RWPE2 (cell line): ENCODE measurements at regions not wholly inside any gene's neighbourhood (a gene's known extent, or its start where the extent isn't known, plus 50 kb on each side); places are given as distances from the start of the nearest gene placed in this dataset.

Experiments used
- ATAC-seq: fragments of 200-7000 bp; cut with Tn5 transposase; 3 replicates; pipeline ENCODE4 v1.9.1; 2021; ENCODE audit warnings: low read depth
- DNase-seq: peaks from one replicate; pipeline ENCODE4 v3.0.0-alpha.2; 2020; ENCODE audit warnings: low spot score
- H3K27ac ChIP-seq: fragments of 450-650 bp; 2 replicates; pipeline ENCODE4 v1.5.1; 2017; ENCODE audit warnings: mild to moderate bottlenecking; ENCODE audit not compliant: poor library complexity, severe bottlenecking
- H3K27me3 ChIP-seq: fragments of 250-450 bp; sonication (Bioruptor Pico); 2 replicates; pipeline ENCODE4 v1.5.1; 2021; ENCODE audit warnings: mild to moderate bottlenecking, moderate library complexity; ENCODE audit not compliant: insufficient read depth, poor library complexity, severe bottlenecking
- H3K36me3 ChIP-seq: fragments of 250-450 bp; sonication (Bioruptor Pico); 2 replicates; pipeline ENCODE4 v1.5.1; 2020; ENCODE audit warnings: low read depth, mild to moderate bottlenecking, moderate library complexity
- H3K4me1 ChIP-seq: fragments of 250-450 bp; sonication (Bioruptor Pico); 2 replicates; pipeline ENCODE4 v1.5.1; 2021; ENCODE audit warnings: mild to moderate bottlenecking, moderate library complexity; ENCODE audit not compliant: insufficient read depth, poor library complexity, severe bottlenecking
- H3K4me3 ChIP-seq: fragments of 250-450 bp; sonication (Bioruptor Pico); 2 replicates; pipeline ENCODE4 v1.5.1; 2021; ENCODE audit warnings: mild to moderate bottlenecking, moderate library complexity; ENCODE audit not compliant: severe bottlenecking
- H3K9me3 ChIP-seq: fragments of 250-450 bp; sonication (Bioruptor Pico); 2 replicates; pipeline ENCODE4 v1.5.1; 2021; ENCODE audit warnings: mild to moderate bottlenecking, moderate library complexity; ENCODE audit not compliant: severe bottlenecking
- TF ChIP-seq, protein P1 (sequence below): fragments of 450-650 bp; IDR thresholded peaks from one replicate; pipeline ENCODE4 v1.5.1; 2017; ENCODE audit warnings: mild to moderate bottlenecking, moderate library complexity; ENCODE audit not compliant: poor library complexity, severe bottlenecking

DNA sequence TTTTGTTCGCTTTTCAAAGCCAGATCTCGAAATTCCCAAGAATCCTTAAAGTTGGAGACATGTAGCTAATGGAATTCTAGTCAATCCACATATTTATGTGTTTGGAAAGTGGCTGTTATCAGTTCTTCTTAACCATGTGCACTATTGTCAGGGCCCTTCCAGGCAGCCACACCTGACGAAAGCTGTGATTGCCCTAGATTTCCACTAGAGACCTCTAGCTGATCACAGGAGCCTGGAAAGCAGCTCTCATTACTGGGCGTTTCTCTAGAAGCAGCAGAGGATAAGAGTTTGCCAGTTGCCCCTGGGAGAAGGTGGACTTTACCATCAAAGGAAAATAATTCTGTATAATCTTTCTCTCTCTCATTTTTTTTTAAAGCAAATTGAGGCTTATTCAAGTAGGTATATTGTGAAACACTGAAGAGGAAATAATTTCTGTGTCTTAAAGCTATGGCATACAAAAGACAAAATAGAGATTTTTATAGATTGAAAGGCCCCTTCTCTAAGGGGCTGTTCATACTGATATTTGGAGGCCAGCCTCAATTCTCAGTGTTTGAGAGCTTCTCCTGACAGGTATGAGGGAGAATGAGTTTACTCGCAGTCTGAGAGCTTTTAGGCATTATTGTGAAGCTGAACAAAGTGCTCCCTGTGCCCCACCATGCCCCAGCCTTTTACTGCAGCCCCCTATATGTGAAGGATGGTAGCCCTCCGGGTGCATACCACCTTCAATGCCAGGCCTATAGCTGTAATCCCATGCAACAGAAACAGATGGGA is 405.4 kb upstream of the ACTBL2 start:
- H3K36me3 ChIP-seq, result no peaks in the 10 kb centered on the region
- TF ChIP-seq, protein P1, sequence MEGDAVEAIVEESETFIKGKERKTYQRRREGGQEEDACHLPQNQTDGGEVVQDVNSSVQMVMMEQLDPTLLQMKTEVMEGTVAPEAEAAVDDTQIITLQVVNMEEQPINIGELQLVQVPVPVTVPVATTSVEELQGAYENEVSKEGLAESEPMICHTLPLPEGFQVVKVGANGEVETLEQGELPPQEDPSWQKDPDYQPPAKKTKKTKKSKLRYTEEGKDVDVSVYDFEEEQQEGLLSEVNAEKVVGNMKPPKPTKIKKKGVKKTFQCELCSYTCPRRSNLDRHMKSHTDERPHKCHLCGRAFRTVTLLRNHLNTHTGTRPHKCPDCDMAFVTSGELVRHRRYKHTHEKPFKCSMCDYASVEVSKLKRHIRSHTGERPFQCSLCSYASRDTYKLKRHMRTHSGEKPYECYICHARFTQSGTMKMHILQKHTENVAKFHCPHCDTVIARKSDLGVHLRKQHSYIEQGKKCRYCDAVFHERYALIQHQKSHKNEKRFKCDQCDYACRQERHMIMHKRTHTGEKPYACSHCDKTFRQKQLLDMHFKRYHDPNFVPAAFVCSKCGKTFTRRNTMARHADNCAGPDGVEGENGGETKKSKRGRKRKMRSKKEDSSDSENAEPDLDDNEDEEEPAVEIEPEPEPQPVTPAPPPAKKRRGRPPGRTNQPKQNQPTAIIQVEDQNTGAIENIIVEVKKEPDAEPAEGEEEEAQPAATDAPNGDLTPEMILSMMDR, result peak; percentile 98
- no peak overlapping the region for H3K4me3 ChIP-seq
- peak overlapping the region; percentile 82 for H3K27ac ChIP-seq
- DNase-seq (peak; percentile 73), ATAC-seq (peak; percentile 75)
- no peaks in the 10 kb centered on the region for H3K27me3 ChIP-seq
- no peaks in the 10 kb centered on the region for H3K9me3 ChIP-seq
- H3K4me1 ChIP-seq, result peaks cover 31% of the 10 kb centered on the region

DNA sequence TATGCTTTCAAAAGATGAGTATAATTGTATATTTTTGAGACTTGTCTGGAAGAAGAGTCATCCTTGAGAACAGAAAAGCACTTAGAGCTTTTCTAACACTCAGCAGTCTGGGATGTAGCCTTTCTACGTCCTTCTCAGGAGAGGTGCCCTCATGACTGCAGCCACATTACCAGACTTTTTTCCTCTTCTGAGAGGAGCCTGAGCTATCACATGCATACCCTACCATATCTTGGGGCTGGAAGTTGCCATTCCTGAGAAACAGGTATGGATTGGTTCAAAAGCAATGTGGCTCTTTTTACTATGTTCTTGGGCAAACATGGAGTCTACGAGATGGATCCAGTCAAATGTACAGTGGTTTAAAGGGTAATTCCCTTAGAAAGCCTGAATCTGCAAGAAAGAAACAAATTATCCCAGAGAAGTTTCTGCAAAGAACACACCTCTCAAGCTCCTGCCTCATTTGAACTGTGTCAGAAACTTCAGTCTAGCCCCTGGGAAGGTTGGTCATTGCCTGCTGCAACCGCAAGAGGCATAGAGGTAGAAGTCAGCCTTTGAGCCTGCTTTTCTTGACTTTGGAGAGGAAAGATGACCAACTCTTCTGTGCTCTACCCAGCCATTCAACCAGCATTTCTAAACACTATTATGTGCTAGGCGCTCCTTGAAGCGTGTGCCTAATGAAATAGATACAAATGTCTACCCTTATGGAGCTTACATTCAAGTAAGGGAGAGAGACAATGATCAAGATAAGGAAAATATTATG is 401.9 kb upstream of the ACTBL2 start:
- TF ChIP-seq, protein P1, result no peak
- peaks cover 18% of the 10 kb centered on the region for H3K4me1 ChIP-seq
- no peaks in the 10 kb centered on the region for H3K36me3 ChIP-seq
- no peak for ATAC-seq
- no peaks in the 10 kb centered on the region for H3K9me3 ChIP-seq
- no peak overlapping the region for H3K4me3 ChIP-seq
- DNase-seq, result no peak
- no peaks in the 10 kb centered on the region for H3K27me3 ChIP-seq
- no peak overlapping the region for H3K27ac ChIP-seq

DNA sequence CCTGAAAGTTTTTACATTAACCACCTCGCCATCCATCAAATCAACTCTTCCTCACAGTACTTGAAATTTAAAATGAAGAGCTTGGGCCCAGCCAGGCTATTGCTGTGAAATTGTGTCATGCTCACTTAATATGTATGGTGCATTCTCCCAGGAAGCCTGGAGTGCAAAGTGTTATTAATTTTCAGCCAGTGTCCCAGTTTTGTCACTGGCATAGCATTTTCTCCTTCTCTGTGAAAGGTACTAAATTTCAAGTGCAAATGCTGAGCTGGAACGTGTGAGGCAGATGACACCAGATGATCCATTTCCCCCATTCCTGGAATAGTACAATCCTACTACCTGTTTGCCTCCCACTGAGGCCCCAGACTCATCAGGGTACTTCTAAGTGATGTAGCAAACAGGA is 397.6 kb upstream of the ACTBL2 start:
- Histone ChIP-seq H3K4me3 (no peak overlapping the region), H3K4me1 (no peaks in the 10 kb centered on the region), H3K27ac (no peak overlapping the region), H3K27me3 (no peaks in the 10 kb centered on the region), H3K36me3 (no peaks in the 10 kb centered on the region), H3K9me3 (no peaks in the 10 kb centered on the region)
- TF ChIP-seq, protein P1, result no peak
- no peak for ATAC-seq
- no peak for DNase-seq

DNA sequence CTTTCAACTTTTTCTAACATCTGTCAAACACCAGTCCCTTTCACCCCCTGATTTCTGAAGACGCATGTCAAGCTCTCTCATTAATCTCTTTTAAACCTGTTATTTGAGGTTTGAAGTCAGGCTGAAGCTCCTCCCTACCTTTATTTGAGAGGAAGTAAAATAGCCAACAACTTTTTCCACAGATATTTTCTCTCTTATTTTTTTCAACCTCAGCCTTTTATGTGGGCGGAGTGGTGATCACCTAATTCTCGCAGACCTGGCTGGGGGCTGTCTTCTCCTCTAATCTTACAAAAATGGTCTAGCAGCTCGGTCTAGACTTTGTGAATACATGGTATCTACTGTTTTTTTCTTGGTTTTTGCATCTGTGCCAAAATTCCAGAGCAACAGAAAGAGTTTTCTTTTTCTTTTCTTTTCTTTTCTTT is 395.7 kb upstream of the ACTBL2 start:
- ATAC-seq, result no peak

More for the DNA sequence above, 395.7 kb upstream of the ACTBL2 start:
- no peak for DNase-seq
- TF ChIP-seq, protein P1, result no peak
- H3K9me3 ChIP-seq, result no peaks in the 10 kb centered on the region
- no peaks in the 10 kb centered on the region for H3K4me1 ChIP-seq
- H3K27ac ChIP-seq, result no peak overlapping the region
- H3K4me3 ChIP-seq, result no peak overlapping the region
- no peaks in the 10 kb centered on the region for H3K27me3 ChIP-seq
- no peaks in the 10 kb centered on the region for H3K36me3 ChIP-seq
